ENCODE measurements at regions not wholly inside any gene's neighbourhood (a gene's known extent, or its start where the extent isn't known, plus 50 kb on each side); places are given as distances from the start of the nearest gene placed in this dataset.
"Not testable (repeated sequence)": the region's sequence is repeated elsewhere in the genome, so short reads cannot be mapped to it uniquely, and the experiment has no call there.

- Histone ChIP-seq H3K4me3 (ENCODE audit: low read depth, low read length) (no peak overlapping the region), H3K27ac (ENCODE audit: low read depth, low read length) (peak overlapping the region; percentile 11), H3K4me1 (ENCODE audit: control insufficient read depth, insufficient read depth, low read length, unreplicated experiment) (peaks cover 14% of the 10 kb centered on the region), H3K79me2 (ENCODE audit: control insufficient read depth, insufficient read depth, low read length, unreplicated experiment) (no peaks in the 10 kb centered on the region), H3K27me3 (ENCODE audit: insufficient read depth, low read length) (no peaks in the 10 kb centered on the region), H3K36me3 (ENCODE audit: insufficient read depth, low read length) (no peaks in the 10 kb centered on the region), H2AFZ (ENCODE audit: low read length, unreplicated experiment) (peak overlapping the region; percentile 8)
Observed at GRCh38 chr4:138439143-138439581, 197.0 kb upstream of the SLC7A11 start.

GRCh38 chr4:138438608-138439007 lies 196.5 kb upstream of the SLC7A11 start:
- Histone ChIP-seq H3K4me1 (ENCODE audit: control insufficient read depth, insufficient read depth, low read length, unreplicated experiment) (peaks cover 14% of the 10 kb centered on the region), H2AFZ (ENCODE audit: low read length, unreplicated experiment) (no peak overlapping the region), H3K4me3 (ENCODE audit: low read depth, low read length) (no peak overlapping the region), H3K27me3 (ENCODE audit: insufficient read depth, low read length) (no peaks in the 10 kb centered on the region), H3K36me3 (ENCODE audit: insufficient read depth, low read length) (no peaks in the 10 kb centered on the region), H3K79me2 (ENCODE audit: control insufficient read depth, insufficient read depth, low read length, unreplicated experiment) (no peaks in the 10 kb centered on the region), H3K27ac (ENCODE audit: low read depth, low read length) (no peak overlapping the region)

DNA sequence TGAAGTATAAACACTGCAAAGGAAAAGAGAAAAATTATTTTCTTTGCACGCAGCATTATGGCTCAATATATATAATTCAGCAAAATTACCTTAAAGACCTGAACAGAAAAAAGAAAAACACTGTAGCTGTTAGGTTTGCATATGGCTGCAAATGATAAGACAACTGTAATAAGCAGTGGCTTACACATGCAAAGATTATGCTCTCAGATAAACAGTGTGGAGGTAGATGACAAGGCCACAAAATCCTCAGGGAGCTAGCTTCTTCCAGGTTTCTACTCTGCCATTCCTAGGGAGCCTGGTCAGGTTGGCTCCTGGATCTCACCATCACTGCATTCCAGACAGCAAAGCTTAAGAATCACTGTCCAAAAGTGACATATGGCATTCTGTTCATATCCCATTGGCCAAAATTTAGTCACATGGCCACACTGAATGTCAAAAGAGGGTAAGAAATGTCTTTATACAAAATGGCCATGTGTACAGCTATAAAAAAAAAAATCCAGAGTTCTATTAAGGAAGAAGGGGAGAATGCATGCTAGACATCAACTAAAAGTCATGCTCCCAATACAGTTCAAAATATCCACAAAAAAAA lies 195.2 kb upstream of the SLC7A11 start:
- H3K79me2 ChIP-seq (ENCODE audit: control insufficient read depth, insufficient read depth, low read length, unreplicated experiment), result no peaks in the 10 kb centered on the region
- no peak overlapping the region for H2AFZ ChIP-seq (ENCODE audit: low read length, unreplicated experiment)
- no peaks in the 10 kb centered on the region for H3K27me3 ChIP-seq (ENCODE audit: insufficient read depth, low read length)
- H3K4me1 ChIP-seq (ENCODE audit: control insufficient read depth, insufficient read depth, low read length, unreplicated experiment), result peaks cover 14% of the 10 kb centered on the region
- no peak overlapping the region for H3K4me3 ChIP-seq (ENCODE audit: low read depth, low read length)
- no peaks in the 10 kb centered on the region for H3K36me3 ChIP-seq (ENCODE audit: insufficient read depth, low read length)
- no peak overlapping the region for H3K27ac ChIP-seq (ENCODE audit: low read depth, low read length)

- H3K27ac ChIP-seq (ENCODE audit: low read depth, low read length); H3K4me3 ChIP-seq (ENCODE audit: low read depth, low read length); H3K79me2 ChIP-seq (ENCODE audit: control insufficient read depth, insufficient read depth, low read length, unreplicated experiment); H2AFZ ChIP-seq (ENCODE audit: low read length, unreplicated experiment); H3K27me3 ChIP-seq (ENCODE audit: insufficient read depth, low read length); H3K36me3 ChIP-seq (ENCODE audit: insufficient read depth, low read length): not testable (repeated sequence)
- peaks cover 14% of the 10 kb centered on the region for H3K4me1 ChIP-seq (ENCODE audit: control insufficient read depth, insufficient read depth, low read length, unreplicated experiment)
Observed at GRCh38 chr4:138435733-138436132, 193.6 kb upstream of the SLC7A11 start.

DNA sequence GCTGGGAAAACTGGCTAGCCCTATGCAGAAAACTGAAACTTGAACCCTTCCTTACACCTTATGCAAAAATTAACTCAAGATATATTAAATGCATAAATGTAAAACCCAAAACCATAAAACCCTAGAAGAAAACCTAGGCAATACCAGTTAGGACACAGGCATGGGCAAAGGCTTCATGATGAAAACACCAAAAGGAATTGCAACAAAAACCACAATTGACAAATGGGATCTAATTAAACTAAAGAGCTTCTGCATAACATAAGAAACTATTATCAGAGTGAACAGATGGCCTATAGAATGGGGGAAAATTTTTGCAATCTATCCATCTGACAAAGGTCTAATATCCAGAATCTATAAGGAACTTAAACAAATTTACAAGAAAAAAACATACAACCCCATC lies 192.9 kb upstream of the SLC7A11 start:
- not testable (repeated sequence) for H2AFZ ChIP-seq (ENCODE audit: low read length, unreplicated experiment); H3K4me3 ChIP-seq (ENCODE audit: low read depth, low read length); H3K36me3 ChIP-seq (ENCODE audit: insufficient read depth, low read length); H3K27me3 ChIP-seq (ENCODE audit: insufficient read depth, low read length); H3K79me2 ChIP-seq (ENCODE audit: control insufficient read depth, insufficient read depth, low read length, unreplicated experiment); H3K27ac ChIP-seq (ENCODE audit: low read depth, low read length)
- peaks cover 14% of the 10 kb centered on the region for H3K4me1 ChIP-seq (ENCODE audit: control insufficient read depth, insufficient read depth, low read length, unreplicated experiment)

- Histone ChIP-seq H2AFZ (ENCODE audit: low read length, unreplicated experiment) (no peak overlapping the region), H3K27ac (ENCODE audit: low read depth, low read length) (no peak overlapping the region), H3K4me1 (ENCODE audit: control insufficient read depth, insufficient read depth, low read length, unreplicated experiment) (no peaks in the 10 kb centered on the region), H3K36me3 (ENCODE audit: insufficient read depth, low read length) (no peaks in the 10 kb centered on the region), H3K27me3 (ENCODE audit: insufficient read depth, low read length) (no peaks in the 10 kb centered on the region), H3K79me2 (ENCODE audit: control insufficient read depth, insufficient read depth, low read length, unreplicated experiment) (no peaks in the 10 kb centered on the region), H3K4me3 (ENCODE audit: low read depth, low read length) (no peak overlapping the region)
Observed at GRCh38 chr4:138428611-138429010, 186.5 kb upstream of the SLC7A11 start.

- Histone ChIP-seq H3K27me3 (ENCODE audit: insufficient read depth, low read length) (no peaks in the 10 kb centered on the region), H3K27ac (ENCODE audit: low read depth, low read length) (no peak overlapping the region), H3K4me3 (ENCODE audit: low read depth, low read length) (no peak overlapping the region), H3K4me1 (ENCODE audit: control insufficient read depth, insufficient read depth, low read length, unreplicated experiment) (no peaks in the 10 kb centered on the region), H3K79me2 (ENCODE audit: control insufficient read depth, insufficient read depth, low read length, unreplicated experiment) (no peaks in the 10 kb centered on the region), H2AFZ (ENCODE audit: low read length, unreplicated experiment) (no peak overlapping the region), H3K36me3 (ENCODE audit: insufficient read depth, low read length) (no peaks in the 10 kb centered on the region)
Observed at GRCh38 chr4:138426786-138427185, 184.6 kb upstream of the SLC7A11 start.

- Histone ChIP-seq H2AFZ (ENCODE audit: low read length, unreplicated experiment) (no peak overlapping the region), H3K4me3 (ENCODE audit: low read depth, low read length) (no peak overlapping the region), H3K27me3 (ENCODE audit: insufficient read depth, low read length) (no peaks in the 10 kb centered on the region), H3K79me2 (ENCODE audit: control insufficient read depth, insufficient read depth, low read length, unreplicated experiment) (no peaks in the 10 kb centered on the region), H3K36me3 (ENCODE audit: insufficient read depth, low read length) (no peaks in the 10 kb centered on the region), H3K27ac (ENCODE audit: low read depth, low read length) (no peak overlapping the region), H3K4me1 (ENCODE audit: control insufficient read depth, insufficient read depth, low read length, unreplicated experiment) (no peaks in the 10 kb centered on the region)
Observed at GRCh38 chr4:138420471-138420870, 178.3 kb upstream of the SLC7A11 start.

DNA sequence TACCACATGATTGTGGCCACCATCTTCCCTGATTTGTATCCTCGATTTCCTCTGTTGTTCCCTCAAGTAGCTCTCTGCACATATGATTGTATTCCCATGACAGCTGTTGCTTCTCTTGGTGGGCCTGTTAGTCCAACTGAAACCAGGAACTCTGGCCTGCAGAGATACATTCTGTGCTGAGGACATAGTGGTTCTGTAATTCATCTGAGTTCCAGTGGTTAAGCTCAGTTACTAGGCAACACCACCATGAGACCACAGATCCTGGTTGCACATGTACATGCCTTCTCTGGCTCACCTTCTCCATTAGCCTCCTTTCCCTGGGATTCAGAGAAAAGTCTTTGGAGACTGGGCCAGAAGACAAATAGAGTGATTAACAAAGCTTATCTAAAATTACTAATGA lies 172.1 kb upstream of the SLC7A11 start:
- no peaks in the 10 kb centered on the region for H3K36me3 ChIP-seq (ENCODE audit: insufficient read depth, low read length)
- no peak overlapping the region for H2AFZ ChIP-seq (ENCODE audit: low read length, unreplicated experiment)
- H3K79me2 ChIP-seq (ENCODE audit: control insufficient read depth, insufficient read depth, low read length, unreplicated experiment), result no peaks in the 10 kb centered on the region
- no peaks in the 10 kb centered on the region for H3K4me1 ChIP-seq (ENCODE audit: control insufficient read depth, insufficient read depth, low read length, unreplicated experiment)
- no peak overlapping the region for H3K4me3 ChIP-seq (ENCODE audit: low read depth, low read length)
- no peak overlapping the region for H3K27ac ChIP-seq (ENCODE audit: low read depth, low read length)
- H3K27me3 ChIP-seq (ENCODE audit: insufficient read depth, low read length), result no peaks in the 10 kb centered on the region

DNA sequence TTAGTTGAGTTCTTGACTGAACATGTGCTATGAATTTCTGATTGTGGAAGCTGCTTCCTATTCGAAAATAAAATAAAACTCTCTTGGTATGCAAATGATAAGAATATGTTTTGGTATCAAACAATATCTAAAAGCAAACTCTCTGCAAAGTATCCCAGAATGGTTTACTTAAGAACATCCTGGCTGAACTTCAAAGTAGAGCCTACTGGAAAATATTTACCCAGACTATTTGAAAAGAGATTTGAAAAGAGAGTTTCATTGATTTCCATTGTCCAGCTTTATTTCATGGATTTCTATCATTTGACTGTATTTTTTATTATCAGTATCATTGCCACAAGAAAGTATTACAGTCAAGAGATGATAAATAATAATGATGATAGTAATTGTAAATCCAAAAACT lies 171.1 kb upstream of the SLC7A11 start:
- H3K79me2 ChIP-seq (ENCODE audit: control insufficient read depth, insufficient read depth, low read length, unreplicated experiment), result no peaks in the 10 kb centered on the region
- no peaks in the 10 kb centered on the region for H3K36me3 ChIP-seq (ENCODE audit: insufficient read depth, low read length)
- H3K4me1 ChIP-seq (ENCODE audit: control insufficient read depth, insufficient read depth, low read length, unreplicated experiment), result no peaks in the 10 kb centered on the region
- no peak overlapping the region for H3K4me3 ChIP-seq (ENCODE audit: low read depth, low read length)
- H3K27me3 ChIP-seq (ENCODE audit: insufficient read depth, low read length), result no peaks in the 10 kb centered on the region
- no peak overlapping the region for H2AFZ ChIP-seq (ENCODE audit: low read length, unreplicated experiment)
- no peak overlapping the region for H3K27ac ChIP-seq (ENCODE audit: low read depth, low read length)

DNA sequence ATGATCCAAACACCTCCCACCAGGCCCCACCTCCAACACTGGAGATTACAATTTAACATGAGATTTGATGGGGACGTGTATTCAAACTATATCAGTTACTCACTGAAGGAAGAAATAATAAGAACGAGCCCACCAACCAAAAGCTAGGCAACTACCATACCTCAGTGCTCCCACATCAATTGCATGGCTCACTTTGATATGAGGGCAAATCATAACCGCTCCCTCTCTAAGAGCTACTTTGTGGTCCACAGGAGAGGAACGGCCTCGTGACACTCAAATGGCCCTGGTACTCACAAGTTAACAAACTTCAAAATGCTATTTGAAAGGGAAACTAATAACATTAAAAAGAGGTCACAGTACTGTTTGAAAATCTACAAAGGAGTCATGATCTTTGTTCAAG lies 170.7 kb upstream of the SLC7A11 start:
- Histone ChIP-seq H3K27ac (ENCODE audit: low read depth, low read length) (no peak overlapping the region), H2AFZ (ENCODE audit: low read length, unreplicated experiment) (no peak overlapping the region), H3K79me2 (ENCODE audit: control insufficient read depth, insufficient read depth, low read length, unreplicated experiment) (no peaks in the 10 kb centered on the region), H3K27me3 (ENCODE audit: insufficient read depth, low read length) (no peaks in the 10 kb centered on the region), H3K4me1 (ENCODE audit: control insufficient read depth, insufficient read depth, low read length, unreplicated experiment) (no peaks in the 10 kb centered on the region), H3K4me3 (ENCODE audit: low read depth, low read length) (no peak overlapping the region), H3K36me3 (ENCODE audit: insufficient read depth, low read length) (no peaks in the 10 kb centered on the region)
